ENCODE measurements at regions not wholly inside any gene's neighbourhood (a gene's known extent, or its start where the extent isn't known, plus 50 kb on each side); places are given as distances from the start of the nearest gene placed in this dataset.

DNA sequence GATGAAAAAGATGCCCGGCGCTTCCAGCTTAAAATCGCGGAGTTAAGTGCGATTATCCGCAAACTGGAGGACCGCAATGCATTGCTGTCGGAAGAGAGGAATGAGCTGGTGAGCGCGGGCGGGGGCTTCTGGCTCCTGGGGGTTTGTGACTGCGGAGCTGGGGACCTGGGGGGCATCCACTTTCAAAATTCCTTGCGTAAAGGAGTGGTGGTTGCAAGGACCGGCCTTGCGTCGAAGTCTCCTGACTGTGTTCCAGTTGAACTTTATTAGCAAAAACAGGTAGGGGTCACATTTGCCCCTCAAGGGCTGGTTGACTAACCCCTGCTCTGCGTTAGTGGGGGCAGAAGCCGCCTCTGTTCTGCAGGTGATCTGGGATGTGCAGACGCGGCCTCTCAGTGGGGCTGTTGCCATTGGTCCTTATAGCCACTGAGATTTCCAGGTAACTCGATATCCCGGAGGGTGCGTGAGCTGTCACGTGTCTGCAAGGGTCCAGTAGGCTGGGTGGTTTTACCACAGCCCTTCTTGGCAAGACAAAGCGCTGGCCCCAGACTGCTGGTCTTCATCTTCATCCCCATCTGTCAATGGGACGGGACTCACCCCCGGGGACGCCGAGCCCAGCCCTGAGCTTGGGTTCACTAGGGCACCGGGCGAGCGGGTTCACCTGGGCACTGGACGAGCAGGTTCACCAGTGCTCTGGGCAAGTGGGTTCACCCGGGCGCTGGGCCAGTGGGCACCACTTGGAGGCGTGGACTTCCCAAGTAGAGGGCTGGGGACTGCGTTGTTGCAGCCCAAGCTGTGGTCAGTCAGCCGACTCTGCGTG, 51.5 kb upstream of the DPYSL4 start:
- TF ChIP-seq EZH2 (IDR thresholded peaks at IDR 0.05; ENCODE audit: borderline replicate concordance, low read depth, low read length, poor library complexity, severe bottlenecking) = no peak
- TF ChIP-seq, protein P1, sequence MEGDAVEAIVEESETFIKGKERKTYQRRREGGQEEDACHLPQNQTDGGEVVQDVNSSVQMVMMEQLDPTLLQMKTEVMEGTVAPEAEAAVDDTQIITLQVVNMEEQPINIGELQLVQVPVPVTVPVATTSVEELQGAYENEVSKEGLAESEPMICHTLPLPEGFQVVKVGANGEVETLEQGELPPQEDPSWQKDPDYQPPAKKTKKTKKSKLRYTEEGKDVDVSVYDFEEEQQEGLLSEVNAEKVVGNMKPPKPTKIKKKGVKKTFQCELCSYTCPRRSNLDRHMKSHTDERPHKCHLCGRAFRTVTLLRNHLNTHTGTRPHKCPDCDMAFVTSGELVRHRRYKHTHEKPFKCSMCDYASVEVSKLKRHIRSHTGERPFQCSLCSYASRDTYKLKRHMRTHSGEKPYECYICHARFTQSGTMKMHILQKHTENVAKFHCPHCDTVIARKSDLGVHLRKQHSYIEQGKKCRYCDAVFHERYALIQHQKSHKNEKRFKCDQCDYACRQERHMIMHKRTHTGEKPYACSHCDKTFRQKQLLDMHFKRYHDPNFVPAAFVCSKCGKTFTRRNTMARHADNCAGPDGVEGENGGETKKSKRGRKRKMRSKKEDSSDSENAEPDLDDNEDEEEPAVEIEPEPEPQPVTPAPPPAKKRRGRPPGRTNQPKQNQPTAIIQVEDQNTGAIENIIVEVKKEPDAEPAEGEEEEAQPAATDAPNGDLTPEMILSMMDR (conservative IDR thresholded peaks at IDR 0.05; ENCODE audit: low read depth, low read length) = no peak
- ChIA-PET CTCF (no interaction called here), POLR2A (ENCODE audit: low non-redundant PET) (no interaction called here)
- Histone ChIP-seq H3K27ac (ENCODE audit: low read depth, low read length, poor library complexity, severe bottlenecking) (no peak overlapping the region), H3K27me3 (replicated peaks; ENCODE audit: insufficient read depth, low read depth, low read length, poor library complexity) (no peaks in the 10 kb centered on the region), H3K9me3 (ENCODE audit: low read depth, low read length, poor library complexity, severe bottlenecking) (no peaks in the 10 kb centered on the region), H3K4me3 (ENCODE audit: low read depth, low read length, poor library complexity, severe bottlenecking) (no peak overlapping the region), H3K36me3 (ENCODE audit: insufficient read depth, low read length, poor library complexity, severe bottlenecking) (no peaks in the 10 kb centered on the region), H3K4me1 (ENCODE audit: insufficient read depth, low read length, poor library complexity, severe bottlenecking) (peaks cover 6% of the 10 kb centered on the region)
- BruUV-seq (replicated peaks) = no TSS peak
- intact Hi-C loops (cut with micrococcal nuclease; ENCODE audit: unreplicated experiment) = no loop called here
- no peak for DNase-seq (ENCODE audit: low spot score)

DNA sequence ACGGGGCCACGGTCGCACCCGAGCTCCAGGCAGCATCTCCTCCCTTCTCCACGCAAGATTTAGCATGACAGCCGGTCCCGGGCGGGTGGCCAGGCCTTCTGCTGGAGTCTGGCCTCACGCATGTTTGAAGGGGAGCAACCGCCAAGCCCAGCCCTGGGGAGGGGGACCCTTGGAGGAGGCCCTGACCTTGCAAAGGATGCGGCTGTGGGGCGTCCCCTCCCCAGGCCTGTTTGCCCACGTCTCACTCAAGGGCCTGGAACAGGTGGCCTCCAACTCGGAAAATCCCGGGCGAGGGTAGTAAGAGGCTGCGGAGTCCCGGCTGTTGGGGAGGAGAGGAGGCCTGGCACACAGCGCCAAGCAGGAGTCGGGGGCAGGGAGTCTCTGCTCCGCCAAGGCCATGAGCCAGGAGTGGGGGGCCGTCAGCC, 50.6 kb upstream of the DPYSL4 start:
- Histone ChIP-seq H3K9me3 (ENCODE audit: low read depth, low read length, poor library complexity, severe bottlenecking) (no peaks in the 10 kb centered on the region), H3K27me3 (replicated peaks; ENCODE audit: insufficient read depth, low read depth, low read length, poor library complexity) (no peaks in the 10 kb centered on the region), H3K36me3 (ENCODE audit: insufficient read depth, low read length, poor library complexity, severe bottlenecking) (no peaks in the 10 kb centered on the region), H3K27ac (ENCODE audit: low read depth, low read length, poor library complexity, severe bottlenecking) (no peak overlapping the region), H3K4me3 (ENCODE audit: low read depth, low read length, poor library complexity, severe bottlenecking) (no peak overlapping the region), H3K4me1 (ENCODE audit: insufficient read depth, low read length, poor library complexity, severe bottlenecking) (peaks cover 6% of the 10 kb centered on the region)
- DNase-seq (ENCODE audit: low spot score) = no peak
- intact Hi-C loops (cut with micrococcal nuclease; ENCODE audit: unreplicated experiment) = no loop called here
- POLR2A ChIA-PET (ENCODE audit: low non-redundant PET) = no interaction called here
- TF ChIP-seq, protein P1 (conservative IDR thresholded peaks at IDR 0.05; ENCODE audit: low read depth, low read length) = no peak
- no peak for TF ChIP-seq EZH2 (IDR thresholded peaks at IDR 0.05; ENCODE audit: borderline replicate concordance, low read depth, low read length, poor library complexity, severe bottlenecking)
- BruUV-seq (replicated peaks) = no TSS peak
- CTCF ChIA-PET = no interaction called here

DNA sequence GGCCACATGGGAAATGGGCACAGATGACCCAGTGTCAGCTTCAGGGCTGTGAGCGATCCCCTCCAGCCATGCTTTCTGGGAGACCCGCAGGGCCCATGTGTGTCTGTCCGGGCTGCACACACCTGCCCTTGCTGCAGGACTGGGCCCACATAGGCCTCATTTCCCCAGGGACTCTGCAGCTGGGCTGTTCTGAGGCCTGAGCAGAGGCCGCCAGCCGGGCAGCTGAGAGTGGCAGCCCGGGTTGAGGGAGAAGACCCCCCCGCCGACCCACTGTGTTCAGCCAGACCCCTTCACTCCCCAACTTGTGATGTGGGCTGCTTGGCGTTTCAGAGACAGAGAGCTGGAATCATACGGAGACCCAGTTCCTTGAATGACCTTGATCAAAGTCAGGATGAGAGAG, 50.1 kb upstream of the DPYSL4 start:
- no peaks in the 10 kb centered on the region for H3K9me3 ChIP-seq (ENCODE audit: low read depth, low read length, poor library complexity, severe bottlenecking)
- no peaks in the 10 kb centered on the region for H3K27me3 ChIP-seq (replicated peaks; ENCODE audit: insufficient read depth, low read depth, low read length, poor library complexity)
- BruUV-seq (replicated peaks) = no TSS peak
- CTCF ChIA-PET = interaction anchor here (0.6 kb wide), 1 partner anchor 129 kb away, joined by 5 read pairs; no protein-coding TSS in a partner anchor
- H3K4me3 ChIP-seq (ENCODE audit: low read depth, low read length, poor library complexity, severe bottlenecking) = no peak overlapping the region
- DNase-seq (ENCODE audit: low spot score) = no peak
- peaks cover 6% of the 10 kb centered on the region for H3K4me1 ChIP-seq (ENCODE audit: insufficient read depth, low read length, poor library complexity, severe bottlenecking)
- no peaks in the 10 kb centered on the region for H3K36me3 ChIP-seq (ENCODE audit: insufficient read depth, low read length, poor library complexity, severe bottlenecking)
- H3K27ac ChIP-seq (ENCODE audit: low read depth, low read length, poor library complexity, severe bottlenecking) = no peak overlapping the region
- intact Hi-C loops (cut with micrococcal nuclease; ENCODE audit: unreplicated experiment) = no loop called here
- POLR2A ChIA-PET (ENCODE audit: low non-redundant PET) = no interaction called here
- no peak for TF ChIP-seq EZH2 (IDR thresholded peaks at IDR 0.05; ENCODE audit: borderline replicate concordance, low read depth, low read length, poor library complexity, severe bottlenecking)
- TF ChIP-seq, protein P1 (conservative IDR thresholded peaks at IDR 0.05; ENCODE audit: low read depth, low read length) = no peak

Data from A673 (cell line).